ENCODE measurements at regions not wholly inside any gene's neighbourhood (a gene's known extent, or its start where the extent isn't known, plus 50 kb on each side); places are given as distances from the start of the nearest gene placed in this dataset.
"Not testable (repeated sequence)": the region's sequence is repeated elsewhere in the genome, so short reads cannot be mapped to it uniquely, and the experiment has no call there.

DNA sequence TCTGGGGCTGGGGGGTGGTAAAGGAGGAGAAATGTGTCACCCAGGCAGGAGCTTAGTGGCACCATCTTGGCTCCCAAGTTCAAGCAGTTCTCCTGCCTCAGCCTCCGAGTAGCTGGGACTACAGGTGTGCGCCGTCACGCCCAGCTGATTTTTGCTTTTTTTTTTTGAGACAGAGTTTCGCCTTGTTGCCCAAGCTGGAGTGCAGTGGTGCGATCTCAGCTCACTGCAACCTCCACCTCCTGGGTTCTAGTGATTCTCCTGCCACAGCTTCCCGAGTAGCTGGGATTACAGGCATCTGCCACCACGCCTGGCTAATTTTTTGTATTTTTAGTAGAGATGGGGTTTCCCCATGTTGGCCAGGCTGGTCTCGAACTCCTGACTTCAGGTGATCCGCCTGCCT lies 82.1 kb upstream of the METTL9 start:
- not testable (repeated sequence) for DNase-seq

DNA sequence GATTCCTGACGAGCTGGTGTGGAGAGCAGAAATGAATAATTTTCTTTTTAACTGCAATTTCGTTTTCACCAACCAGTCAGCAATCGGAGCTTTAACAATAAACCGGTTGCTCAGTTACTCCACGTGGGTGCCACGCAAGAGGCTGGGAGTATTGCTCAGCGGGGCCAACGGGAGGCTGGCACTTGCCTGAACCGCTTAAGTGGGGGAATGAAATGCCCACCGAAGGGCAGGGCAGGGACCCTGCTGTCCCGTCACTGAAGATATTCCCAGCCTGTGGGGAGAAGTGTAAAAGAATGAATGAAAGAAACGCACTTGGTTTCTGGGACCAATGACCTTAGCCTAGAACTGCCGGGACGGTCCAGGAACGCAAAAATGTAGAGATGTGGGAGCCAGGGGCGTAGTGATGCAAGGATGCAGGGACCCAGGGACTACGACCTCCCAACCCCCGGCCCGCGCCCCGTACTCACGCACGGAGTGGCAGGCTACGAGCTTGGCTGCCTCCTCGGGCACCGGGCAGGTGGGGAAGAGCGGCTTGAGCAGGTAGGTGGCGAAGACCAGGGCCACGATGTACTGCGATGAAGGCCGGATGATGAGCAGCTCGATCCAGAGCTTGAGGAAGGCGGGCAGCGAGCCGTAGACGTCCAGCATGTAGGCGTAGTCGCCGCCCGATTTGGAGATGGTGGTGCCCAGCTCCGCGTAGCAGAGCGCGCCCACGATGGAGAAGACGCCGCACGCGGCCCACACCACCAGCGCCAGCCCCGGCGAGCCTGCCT lies 79.8 kb upstream of the METTL9 start:
- DNase-seq: not testable (repeated sequence)

- peak; percentile 68 for DNase-seq
Observed at GRCh38 chr16:21520134-21521047, 79.0 kb upstream of the METTL9 start.

DNA sequence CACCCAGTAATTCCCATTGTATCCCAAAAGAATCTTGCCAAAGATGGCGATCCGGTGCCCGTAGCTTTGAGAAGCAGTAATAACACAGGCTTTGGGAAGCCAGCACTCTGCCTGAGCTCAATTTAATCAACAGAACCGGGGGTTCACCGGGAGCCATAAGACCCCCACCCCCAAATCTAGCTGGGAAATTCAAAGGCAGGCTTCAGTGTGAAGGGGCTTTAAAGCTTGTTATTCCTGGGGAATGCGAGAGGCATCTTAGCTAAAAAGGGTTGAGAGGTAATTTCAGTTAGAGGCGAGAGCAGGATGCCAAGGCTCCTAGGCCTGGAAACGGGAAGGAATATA lies 78.4 kb upstream of the METTL9 start:
- not testable (repeated sequence) for DNase-seq

- not testable (repeated sequence) for DNase-seq
Observed at GRCh38 chr16:21521390-21522143, 77.8 kb upstream of the METTL9 start.

DNA sequence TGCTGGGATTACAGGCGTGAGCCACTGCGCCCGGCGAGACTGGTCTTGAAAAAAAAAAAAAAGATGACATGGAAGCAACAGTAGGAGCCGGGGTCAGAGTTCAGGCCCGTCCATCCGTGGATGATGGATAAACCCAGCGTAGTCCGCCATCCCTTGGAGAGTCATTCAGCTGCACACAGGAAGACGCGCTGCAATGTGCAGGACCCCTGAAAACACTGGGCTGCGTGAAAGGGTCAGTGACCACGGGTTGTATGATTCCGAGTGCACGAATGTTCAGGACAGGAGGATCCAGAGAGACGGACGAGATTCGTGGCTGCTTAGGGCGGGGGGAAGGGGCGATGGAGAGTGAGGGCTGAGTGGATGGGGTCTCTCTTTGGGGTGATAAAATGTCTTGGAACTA lies 76.5 kb upstream of the METTL9 start:
- not testable (repeated sequence) for DNase-seq

DNA sequence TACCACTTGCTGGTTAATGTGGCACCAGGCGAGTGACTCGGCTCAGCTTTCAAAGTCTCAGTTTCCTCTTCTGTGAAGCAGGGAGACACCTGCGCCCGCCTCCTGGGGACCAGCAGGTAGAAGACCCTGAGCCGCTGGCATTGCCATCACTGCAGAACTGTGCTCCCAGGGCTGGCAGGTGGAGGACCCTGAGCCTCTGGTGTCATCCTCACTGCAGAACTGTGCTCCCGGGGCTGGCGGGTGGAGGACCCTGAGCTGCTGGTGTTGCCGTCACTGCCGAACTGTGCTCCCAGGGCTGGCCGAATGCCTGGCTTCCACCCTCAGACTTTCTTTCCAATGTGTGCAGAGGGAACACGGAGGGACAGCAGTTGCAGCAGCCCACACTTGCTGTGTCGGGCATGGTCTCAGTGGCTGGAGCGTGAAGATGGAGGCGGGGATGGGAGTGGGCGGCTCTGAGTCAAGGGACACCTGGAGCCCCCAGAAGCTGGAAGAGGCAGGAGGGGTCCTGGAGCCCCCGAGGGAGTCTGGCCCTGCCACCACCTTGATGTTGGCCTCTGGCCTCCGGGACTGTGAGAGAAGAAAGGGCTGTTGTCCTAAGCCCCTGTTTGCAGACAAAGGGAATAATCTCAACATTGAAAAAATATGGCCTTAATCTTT lies 75.8 kb upstream of the METTL9 start:
- no peak for DNase-seq

DNA sequence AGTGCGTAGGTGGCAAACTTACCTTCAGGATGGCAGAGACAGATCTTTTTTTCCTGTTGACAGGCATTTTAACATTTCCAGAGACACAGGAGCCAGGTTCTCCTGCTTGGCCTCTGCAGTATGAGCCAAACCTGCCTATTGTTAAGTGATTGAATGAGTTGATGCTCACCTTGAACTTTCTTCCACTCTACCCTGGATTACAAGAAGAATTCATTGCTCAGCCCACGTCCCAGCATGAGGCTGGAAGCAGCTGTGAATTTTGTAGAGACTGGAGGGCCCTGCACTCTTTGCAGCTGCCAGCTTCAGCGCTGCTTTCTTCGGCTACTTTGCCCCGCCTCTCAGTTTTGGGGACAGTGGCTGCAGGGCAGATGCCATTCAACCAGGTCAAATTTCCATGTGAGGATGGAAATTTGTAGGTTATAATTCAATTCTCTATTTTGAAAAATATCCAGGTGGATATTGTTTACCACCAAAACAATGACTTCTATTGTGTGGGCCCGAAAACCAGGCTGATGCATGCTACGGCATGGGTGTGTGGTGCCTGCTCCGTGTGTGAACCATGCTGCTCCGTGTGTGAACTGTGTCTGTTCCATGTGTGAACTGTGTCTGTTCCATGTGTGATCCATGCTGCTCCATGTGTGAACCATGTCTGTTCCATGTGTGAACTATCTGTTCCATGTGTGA lies 75.2 kb upstream of the METTL9 start:
- DNase-seq: no peak

DNA sequence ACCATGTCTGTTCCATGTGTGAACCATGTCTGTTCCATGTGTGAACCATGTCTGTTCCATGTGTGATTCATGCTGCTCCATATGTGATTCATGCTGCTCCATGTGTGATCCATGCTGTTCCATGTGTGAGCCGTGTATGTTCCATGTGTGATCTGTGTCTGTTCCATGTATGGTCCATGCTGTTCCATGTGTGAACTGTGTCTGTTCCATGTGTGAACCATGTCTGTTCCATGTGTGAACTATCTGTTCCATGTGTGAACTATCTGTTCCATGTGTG lies 74.7 kb upstream of the METTL9 start:
- DNase-seq: not testable (repeated sequence)

DNA sequence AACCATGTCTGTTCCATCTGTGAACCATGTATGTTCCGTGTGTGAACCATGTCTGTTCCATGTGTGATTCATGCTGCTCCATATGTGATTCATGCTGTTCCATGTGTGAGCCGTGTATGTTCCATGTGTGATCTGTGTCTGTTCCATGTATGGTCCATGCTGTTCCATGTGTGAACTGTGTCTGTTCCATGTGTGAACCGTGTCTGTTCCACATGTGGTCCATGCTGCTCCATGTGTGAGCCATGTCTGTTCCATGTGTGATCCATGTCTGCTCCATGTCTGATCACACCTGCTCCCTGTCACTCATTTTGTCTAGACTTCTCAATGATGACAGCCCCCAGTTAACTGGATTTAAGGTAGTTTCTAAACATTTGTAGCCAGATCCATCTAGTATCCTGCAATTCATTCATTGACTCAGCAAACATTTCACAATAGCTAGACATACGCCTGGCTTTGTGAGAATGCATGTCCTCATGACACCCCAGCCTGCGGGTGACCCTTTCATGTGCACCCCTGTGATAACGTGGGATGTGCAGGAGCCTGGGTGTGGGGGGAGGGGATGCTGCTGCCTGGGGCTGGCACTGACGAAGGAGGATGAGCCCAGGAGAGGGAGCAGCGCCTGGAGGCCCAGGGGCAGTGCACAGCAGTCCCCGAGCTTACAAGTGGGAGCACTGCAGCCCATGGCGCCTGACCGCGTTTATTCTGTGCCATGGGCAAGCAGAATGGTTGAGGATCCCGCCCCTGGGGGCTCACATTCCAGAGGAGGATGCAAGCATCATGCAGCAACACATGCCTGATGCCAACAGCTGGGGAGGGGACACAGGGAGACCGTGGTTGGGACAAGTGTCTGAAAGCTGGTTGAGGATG lies 74.1 kb upstream of the METTL9 start:
- not testable (repeated sequence) for DNase-seq

GRCh38 chr16:21525956-21526922 lies 73.1 kb upstream of the METTL9 start:
- not testable (repeated sequence) for DNase-seq

- DNase-seq: no peak
Observed at GRCh38 chr16:21526923-21527807, 72.2 kb upstream of the METTL9 start.

DNA sequence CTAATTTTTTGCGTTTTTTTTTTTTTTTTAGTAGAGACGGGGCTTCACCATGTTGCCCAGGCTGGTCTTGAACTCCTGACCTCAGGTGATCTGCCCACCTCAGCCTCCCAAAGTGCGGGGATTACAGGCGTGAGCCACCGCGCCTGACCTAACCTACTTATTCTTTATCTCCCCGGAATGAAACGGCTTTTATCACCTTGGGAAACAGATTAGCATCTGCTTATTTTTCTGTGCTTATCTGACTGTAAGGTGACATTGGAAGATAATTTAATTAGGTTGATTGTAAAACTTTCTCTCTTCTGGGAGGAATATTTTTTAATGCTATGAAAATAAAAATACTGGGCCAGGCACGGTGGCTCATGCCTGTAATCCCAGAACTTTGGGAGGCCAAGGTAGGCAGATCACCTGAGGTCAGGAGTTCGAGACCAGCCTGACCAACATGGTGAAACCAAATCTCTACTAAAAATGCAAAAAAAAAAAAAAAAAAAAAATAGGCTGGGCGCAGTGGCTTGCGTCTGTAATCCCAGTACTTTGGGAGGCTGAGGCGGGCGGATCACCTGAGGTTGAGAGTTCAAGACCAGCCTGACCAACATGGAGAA lies 70.2 kb upstream of the METTL9 start:
- DNase-seq: not testable (repeated sequence)

DNA sequence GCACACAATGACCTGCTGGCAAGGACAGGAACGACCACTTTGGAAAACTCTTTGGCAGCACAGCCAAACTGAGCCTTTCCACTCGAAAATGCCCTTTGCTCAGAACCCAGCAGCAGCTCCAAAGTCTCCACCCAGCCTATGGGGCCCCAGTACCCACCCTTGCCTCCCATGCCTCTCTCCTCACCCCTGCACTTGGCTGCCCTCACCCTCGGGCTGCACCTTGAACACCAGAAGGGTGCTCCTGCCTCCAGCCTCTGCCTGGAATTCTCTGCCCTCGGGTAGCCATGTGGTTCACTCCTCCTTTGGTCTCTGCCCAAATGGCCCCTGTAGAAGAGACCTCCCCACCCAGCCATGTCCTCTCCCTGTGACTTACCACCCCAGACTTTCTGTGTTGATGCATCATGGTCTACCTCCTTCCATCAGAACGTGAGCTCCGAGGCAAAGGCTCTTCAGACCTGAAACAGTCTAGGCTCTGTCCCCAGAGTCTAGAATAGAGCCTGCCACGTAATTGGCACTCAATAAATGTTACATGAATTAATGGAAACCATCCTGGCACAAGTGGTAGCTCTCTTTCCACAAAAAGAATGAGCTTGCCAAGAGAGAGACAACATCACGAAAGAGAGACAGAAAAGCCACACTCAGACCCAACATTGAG lies 68.5 kb upstream of the METTL9 start:
- DNase-seq: not testable (repeated sequence)

DNA sequence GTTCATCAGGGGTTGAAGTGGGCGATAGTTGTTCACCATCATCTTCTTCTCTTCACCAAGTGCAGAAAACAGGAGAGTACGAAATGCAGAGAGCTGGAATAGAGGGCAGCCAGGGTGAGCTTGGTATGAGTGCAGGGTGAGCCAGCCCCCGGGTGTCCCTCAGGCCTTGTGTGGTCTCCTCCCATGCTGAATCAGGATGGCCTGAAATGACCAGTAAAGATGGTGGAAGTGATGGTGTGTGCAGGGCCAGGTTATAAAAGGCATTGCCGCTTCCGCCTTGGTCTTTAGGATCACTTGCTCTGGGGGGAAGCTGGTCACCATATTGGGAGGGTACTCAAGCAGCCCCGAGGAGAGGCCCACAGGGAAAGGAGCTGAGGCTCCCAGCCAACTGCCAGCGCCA lies 66.4 kb upstream of the METTL9 start:
- DNase-seq: not testable (repeated sequence)

DNA sequence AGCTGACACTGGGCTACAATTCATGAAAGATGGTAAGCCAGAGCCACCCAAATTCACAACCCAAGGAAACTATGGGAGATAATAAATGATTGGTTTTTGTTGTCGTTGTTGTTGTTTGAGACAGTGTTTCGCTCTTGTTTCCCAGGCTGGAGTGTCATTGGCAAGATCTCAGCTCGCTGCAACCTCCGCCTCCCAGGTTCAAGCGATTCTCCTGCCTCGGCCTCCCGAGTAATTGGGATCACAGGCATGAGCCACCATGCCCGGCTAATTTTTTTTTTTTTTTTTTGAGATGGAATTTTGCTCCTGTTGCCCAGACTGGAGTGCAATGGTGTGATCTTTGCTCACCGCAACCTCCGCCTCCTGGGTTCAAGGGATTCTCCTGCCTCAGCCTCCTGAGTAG lies 65.9 kb upstream of the METTL9 start:
- not testable (repeated sequence) for DNase-seq

GRCh38 chr16:21534561-21534960 lies 64.8 kb upstream of the METTL9 start:
- not testable (repeated sequence) for DNase-seq

GRCh38 chr16:21535201-21535600 lies 64.2 kb upstream of the METTL9 start:
- DNase-seq: not testable (repeated sequence)

Data from DMS79 (cell line).